GM12874 (cell line): ENCODE measurements at regions not wholly inside any gene's neighbourhood (a gene's known extent, or its start where the extent isn't known, plus 50 kb on each side); places are given as distances from the start of the nearest gene placed in this dataset.

Experiments
- TF ChIP-seq, protein P1 (sequence below): IDR thresholded peaks from 2 replicates; pipeline ENCODE4 v1.5.1; 2011; ENCODE audit warnings: low read depth, mild to moderate bottlenecking, control low read depth, low read length, moderate library complexity; ENCODE audit not compliant: insufficient read depth

GRCh38 chr6:71482742-71483141 lies 194.1 kb downstream of the OGFRL1 start:
- TF ChIP-seq, protein P1, sequence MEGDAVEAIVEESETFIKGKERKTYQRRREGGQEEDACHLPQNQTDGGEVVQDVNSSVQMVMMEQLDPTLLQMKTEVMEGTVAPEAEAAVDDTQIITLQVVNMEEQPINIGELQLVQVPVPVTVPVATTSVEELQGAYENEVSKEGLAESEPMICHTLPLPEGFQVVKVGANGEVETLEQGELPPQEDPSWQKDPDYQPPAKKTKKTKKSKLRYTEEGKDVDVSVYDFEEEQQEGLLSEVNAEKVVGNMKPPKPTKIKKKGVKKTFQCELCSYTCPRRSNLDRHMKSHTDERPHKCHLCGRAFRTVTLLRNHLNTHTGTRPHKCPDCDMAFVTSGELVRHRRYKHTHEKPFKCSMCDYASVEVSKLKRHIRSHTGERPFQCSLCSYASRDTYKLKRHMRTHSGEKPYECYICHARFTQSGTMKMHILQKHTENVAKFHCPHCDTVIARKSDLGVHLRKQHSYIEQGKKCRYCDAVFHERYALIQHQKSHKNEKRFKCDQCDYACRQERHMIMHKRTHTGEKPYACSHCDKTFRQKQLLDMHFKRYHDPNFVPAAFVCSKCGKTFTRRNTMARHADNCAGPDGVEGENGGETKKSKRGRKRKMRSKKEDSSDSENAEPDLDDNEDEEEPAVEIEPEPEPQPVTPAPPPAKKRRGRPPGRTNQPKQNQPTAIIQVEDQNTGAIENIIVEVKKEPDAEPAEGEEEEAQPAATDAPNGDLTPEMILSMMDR: no peak

DNA sequence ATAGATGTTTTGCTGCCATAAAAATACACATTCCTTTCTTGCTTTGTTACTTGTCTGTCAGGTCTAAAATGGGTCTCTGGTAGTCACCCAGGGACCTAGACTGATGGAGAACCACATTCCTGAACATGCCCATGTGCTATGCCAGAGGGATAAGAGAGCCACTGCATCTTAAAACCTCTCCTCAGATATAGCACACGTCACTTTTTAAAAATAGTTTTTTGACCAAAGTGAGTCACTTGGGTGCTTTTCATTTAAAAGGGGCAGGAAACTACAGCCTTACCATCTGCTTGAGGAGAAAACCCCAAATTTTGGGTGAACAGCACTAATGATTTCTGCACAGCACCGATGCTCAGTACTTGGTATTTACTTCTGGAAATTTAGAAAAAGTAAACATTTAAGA lies 197.8 kb downstream of the OGFRL1 start:
- TF ChIP-seq, protein P1: no peak

DNA sequence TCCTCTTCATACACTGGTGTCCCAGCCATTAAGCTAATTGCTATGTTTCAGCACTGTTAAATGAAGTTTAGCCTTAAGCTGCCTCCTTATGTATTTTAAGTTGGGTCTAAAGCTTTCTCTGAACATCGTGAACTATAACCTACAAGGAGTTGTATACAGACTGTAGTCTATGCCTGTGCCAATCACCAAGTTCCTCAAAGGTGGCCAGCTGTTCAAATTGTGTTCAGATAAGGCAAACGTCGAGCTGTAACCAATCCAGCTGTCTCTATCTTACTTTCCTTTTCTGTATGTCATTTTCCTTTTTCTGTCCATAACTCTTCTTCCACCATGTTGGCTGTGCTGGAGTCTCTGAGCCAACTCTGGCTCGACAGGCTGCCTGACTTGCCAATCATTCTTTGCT lies 199.6 kb downstream of the OGFRL1 start:
- TF ChIP-seq, protein P1: no peak

DNA sequence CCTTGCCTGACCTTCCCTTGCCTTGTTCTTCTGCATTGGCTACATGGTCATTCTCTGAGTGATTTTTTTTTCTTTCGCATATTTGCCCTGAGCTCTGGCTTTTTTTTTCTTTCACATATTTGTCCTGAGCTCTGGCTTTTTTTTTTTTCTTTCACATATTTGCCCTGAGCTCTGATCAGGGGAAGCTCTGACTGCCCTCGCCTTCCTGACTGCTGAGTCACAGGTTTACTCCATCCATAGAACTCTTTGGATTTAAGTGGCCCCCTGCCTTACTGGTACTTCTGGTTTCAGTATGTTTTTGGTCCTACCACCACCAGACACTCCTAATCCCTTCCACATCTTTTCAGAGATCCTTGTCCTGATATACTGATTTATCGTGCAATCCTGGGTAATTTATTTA lies 201.1 kb downstream of the OGFRL1 start:
- TF ChIP-seq, protein P1: no peak

DNA sequence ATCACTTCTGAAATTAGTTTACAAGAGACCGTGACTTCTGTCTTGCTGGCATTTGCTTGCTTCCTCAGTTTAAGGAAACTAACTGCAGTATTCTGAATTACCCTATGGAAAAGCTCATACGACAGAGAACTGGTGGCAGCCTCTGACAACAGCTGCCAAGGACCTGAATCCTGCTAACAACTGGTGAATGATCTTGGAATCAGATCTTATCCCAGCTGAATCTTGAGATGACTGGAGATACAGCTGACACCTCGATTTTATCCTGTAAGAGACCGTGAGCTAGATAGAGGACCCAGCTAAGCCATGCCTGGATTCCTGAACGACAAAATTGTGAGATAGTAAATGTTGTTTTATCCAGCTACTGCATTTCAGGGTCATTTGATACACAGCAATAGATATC lies 202.3 kb downstream of the OGFRL1 start:
- TF ChIP-seq, protein P1: no peak

DNA sequence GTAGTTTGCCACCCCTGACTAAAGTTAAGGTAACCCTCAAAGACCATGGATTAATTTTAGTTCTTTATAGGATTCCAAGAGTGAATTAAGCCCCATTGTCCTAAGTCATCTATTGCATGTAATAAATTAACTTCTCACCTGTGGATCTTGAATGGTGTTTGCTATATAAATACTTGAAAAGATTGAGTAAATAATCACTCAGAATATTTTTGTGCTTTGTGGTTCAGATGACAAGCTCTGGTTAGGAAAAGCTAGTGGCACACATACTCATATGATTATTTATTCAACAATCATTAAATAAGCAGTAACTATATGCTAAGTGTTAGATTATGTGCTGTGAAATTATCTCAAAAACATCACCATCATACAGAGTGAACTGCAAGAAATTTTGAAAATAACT lies 203.2 kb downstream of the OGFRL1 start:
- TF ChIP-seq, protein P1: no peak

GRCh38 chr6:71492668-71493067 lies 204.1 kb downstream of the OGFRL1 start:
- TF ChIP-seq, protein P1: no peak
